ENCODE measurements at regions not wholly inside any gene's neighbourhood (a gene's known extent, or its start where the extent isn't known, plus 50 kb on each side); places are given as distances from the start of the nearest gene placed in this dataset.

DNA sequence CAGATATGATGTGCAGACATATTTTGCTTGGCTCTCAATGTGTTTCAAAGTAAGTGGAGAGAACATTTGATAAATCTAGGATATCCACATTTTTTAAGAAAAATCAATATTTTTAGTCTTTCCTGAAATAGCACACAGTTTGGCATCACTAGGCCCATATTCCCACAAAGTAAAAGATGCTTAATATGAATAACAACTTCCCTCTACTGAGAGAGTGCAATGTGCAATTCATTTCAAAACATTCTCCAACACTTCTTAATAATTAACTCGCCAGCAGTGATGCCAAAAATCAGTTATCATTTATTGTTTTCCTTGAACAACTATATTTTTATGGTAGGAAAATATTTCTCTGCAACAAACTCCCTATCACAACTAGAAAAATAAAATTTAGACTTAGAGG, 800.2 kb upstream of the MBL2 start:
- Mint-ChIP-seq H3K4me3 (ENCODE audit: low read depth) (no peak overlapping the region), H3K36me3 (ENCODE audit: insufficient read depth) (no peaks in the 10 kb centered on the region), H3K9me3 (ENCODE audit: low read depth) (peaks cover 5% of the 10 kb centered on the region), H3K27me3 (no peaks in the 10 kb centered on the region), H3K4me1 (ENCODE audit: low read depth) (no peaks in the 10 kb centered on the region), H3K27ac (no peak overlapping the region)
- DNase-seq (ENCODE audit: low spot score, unreplicated experiment) = no peak
- TF ChIP-seq, protein P1, sequence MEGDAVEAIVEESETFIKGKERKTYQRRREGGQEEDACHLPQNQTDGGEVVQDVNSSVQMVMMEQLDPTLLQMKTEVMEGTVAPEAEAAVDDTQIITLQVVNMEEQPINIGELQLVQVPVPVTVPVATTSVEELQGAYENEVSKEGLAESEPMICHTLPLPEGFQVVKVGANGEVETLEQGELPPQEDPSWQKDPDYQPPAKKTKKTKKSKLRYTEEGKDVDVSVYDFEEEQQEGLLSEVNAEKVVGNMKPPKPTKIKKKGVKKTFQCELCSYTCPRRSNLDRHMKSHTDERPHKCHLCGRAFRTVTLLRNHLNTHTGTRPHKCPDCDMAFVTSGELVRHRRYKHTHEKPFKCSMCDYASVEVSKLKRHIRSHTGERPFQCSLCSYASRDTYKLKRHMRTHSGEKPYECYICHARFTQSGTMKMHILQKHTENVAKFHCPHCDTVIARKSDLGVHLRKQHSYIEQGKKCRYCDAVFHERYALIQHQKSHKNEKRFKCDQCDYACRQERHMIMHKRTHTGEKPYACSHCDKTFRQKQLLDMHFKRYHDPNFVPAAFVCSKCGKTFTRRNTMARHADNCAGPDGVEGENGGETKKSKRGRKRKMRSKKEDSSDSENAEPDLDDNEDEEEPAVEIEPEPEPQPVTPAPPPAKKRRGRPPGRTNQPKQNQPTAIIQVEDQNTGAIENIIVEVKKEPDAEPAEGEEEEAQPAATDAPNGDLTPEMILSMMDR (IDR thresholded peaks at IDR 0.05; ENCODE audit: unreplicated experiment) = no peak

DNA sequence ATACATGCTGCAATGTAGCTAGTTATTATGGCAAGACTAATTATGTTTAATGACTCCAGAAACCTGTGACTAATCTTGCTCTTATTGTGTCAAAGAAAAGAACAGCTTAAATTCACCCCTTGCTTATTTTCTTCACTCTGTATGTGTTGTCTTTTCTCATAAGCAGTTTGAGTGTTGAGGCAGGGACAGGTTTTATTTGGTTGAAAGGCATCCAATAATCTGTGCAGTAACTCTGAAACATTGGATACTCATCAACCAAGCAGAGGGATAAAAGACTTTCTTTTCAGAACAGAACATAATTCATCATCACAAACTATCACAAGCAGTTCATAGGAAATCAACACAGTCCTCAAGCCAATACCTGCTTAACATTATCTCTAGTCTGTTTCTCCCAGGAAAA, 797.6 kb upstream of the MBL2 start:
- H3K36me3 Mint-ChIP-seq (ENCODE audit: insufficient read depth) = no peaks in the 10 kb centered on the region
- H3K27ac Mint-ChIP-seq = no peak overlapping the region
- TF ChIP-seq, protein P1 (IDR thresholded peaks at IDR 0.05; ENCODE audit: unreplicated experiment) = no peak
- DNase-seq (ENCODE audit: low spot score, unreplicated experiment) = no peak
- no peak overlapping the region for H3K4me3 Mint-ChIP-seq (ENCODE audit: low read depth)
- H3K9me3 Mint-ChIP-seq (ENCODE audit: low read depth) = peaks cover 21% of the 10 kb centered on the region
- no peaks in the 10 kb centered on the region for H3K4me1 Mint-ChIP-seq (ENCODE audit: low read depth)
- H3K27me3 Mint-ChIP-seq = no peaks in the 10 kb centered on the region

DNA sequence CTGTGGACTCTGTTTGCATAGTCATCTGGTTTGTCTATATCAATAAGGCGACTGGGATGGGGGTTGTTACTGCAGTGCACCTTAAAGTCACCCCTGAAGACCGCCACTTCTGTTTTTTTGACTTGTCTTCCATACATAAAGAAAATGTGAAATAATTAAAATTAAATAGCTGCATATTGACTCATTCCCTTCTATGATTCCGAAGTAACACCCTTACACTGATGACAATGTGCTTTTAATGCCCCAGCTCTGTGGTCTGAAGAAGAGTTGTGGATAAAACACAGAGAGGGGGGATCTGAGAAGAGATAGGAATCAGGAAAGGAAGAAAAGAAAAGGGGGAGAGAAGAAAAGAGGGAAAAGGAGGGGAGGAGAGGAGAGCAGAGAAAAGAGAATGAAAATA, 796.9 kb upstream of the MBL2 start:
- Mint-ChIP-seq H3K4me1 (ENCODE audit: low read depth) (no peaks in the 10 kb centered on the region), H3K27me3 (no peaks in the 10 kb centered on the region), H3K9me3 (ENCODE audit: low read depth) (peaks cover 22% of the 10 kb centered on the region), H3K4me3 (ENCODE audit: low read depth) (no peak overlapping the region), H3K27ac (no peak overlapping the region), H3K36me3 (ENCODE audit: insufficient read depth) (no peaks in the 10 kb centered on the region)
- no peak for DNase-seq (ENCODE audit: low spot score, unreplicated experiment)
- TF ChIP-seq, protein P1 (IDR thresholded peaks at IDR 0.05; ENCODE audit: unreplicated experiment) = no peak

DNA sequence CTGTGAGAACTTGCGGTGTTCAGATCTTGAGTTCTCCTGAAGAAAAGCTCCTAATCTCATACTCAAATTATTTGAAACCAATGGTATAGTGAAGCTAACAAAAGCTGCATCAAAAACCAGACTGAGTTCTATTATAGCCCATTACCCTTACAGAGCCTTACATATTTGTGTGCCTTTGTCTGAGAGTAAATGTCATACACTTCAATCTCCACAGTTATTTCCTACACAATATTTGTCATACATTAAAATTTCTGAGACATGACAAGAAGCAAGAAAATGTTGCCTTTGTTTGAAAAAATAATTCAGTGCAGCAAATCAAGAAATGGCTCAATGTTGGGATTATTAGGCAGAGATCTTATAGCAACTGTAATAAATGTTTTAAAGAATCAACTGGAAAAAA, 776.1 kb upstream of the MBL2 start:
- H3K9me3 Mint-ChIP-seq (ENCODE audit: low read depth) = peaks cover under 1% of the 10 kb centered on the region
- H3K36me3 Mint-ChIP-seq (ENCODE audit: insufficient read depth) = no peaks in the 10 kb centered on the region
- H3K27ac Mint-ChIP-seq = no peak overlapping the region
- DNase-seq (ENCODE audit: low spot score, unreplicated experiment) = no peak
- H3K27me3 Mint-ChIP-seq = no peaks in the 10 kb centered on the region
- no peaks in the 10 kb centered on the region for H3K4me1 Mint-ChIP-seq (ENCODE audit: low read depth)
- no peak overlapping the region for H3K4me3 Mint-ChIP-seq (ENCODE audit: low read depth)
- TF ChIP-seq, protein P1 (IDR thresholded peaks at IDR 0.05; ENCODE audit: unreplicated experiment) = no peak

DNA sequence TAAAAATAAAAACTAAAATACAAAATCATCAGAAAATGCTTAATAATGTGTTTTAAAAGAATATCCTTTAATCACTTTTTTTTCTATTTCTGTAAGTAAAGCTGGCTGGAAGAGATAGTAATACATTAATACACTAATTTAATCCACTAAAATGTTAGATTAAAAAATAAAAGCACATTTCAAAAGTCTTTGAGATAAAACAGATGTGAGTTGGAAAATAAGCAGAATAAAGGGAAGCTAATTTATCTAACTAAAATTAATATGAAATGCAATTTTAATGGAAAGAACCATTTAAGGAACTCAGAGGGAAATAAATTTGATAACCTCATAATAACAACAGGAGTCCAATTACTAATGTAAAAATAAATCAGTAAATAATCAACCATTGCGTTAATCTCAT, 774.8 kb upstream of the MBL2 start:
- H3K27me3 Mint-ChIP-seq = no peaks in the 10 kb centered on the region

More for the DNA sequence above, 774.8 kb upstream of the MBL2 start:
- Mint-ChIP-seq H3K27ac (no peak overlapping the region), H3K4me1 (ENCODE audit: low read depth) (no peaks in the 10 kb centered on the region), H3K36me3 (ENCODE audit: insufficient read depth) (no peaks in the 10 kb centered on the region), H3K4me3 (ENCODE audit: low read depth) (no peak overlapping the region), H3K9me3 (ENCODE audit: low read depth) (peaks cover 4% of the 10 kb centered on the region)
- DNase-seq (ENCODE audit: low spot score, unreplicated experiment) = no peak
- TF ChIP-seq, protein P1 (IDR thresholded peaks at IDR 0.05; ENCODE audit: unreplicated experiment) = no peak

All from progenitor cell of endocrine pancreas (in vitro differentiated cells).